Chondrocyte (in vitro differentiated cells): ENCODE measurements at regions not wholly inside any gene's neighbourhood (a gene's known extent, or its start where the extent isn't known, plus 50 kb on each side); places are given as distances from the start of the nearest gene placed in this dataset.
A peak's percentile ranks its signal among the peaks of the same experiment; 100 is the strongest.

ENCODE experiments used
- DNase-seq: peaks from one replicate; pipeline ENCODE4 v3.0.0; 2021; ENCODE audit warnings: mixed read lengths, low spot score
- H3K27ac Mint-ChIP-seq: one replicate; pipeline ENCODE4 v1.8.0; 2021; ENCODE audit warnings: mild to moderate bottlenecking, moderate library complexity, mixed read lengths; ENCODE audit not compliant: unreplicated experiment
- H3K27me3 Mint-ChIP-seq: 2 replicates; pipeline ENCODE4 v1.8.0; 2021; ENCODE audit warnings: low read depth, mixed read lengths
- H3K36me3 Mint-ChIP-seq: 2 replicates; pipeline ENCODE4 v1.8.0; 2021; ENCODE audit warnings: low read depth, mixed read lengths
- H3K4me1 Mint-ChIP-seq: 2 replicates; pipeline ENCODE4 v1.8.0; 2021; ENCODE audit warnings: low read depth, mild to moderate bottlenecking, mixed read lengths
- H3K4me3 Mint-ChIP-seq: one replicate; pipeline ENCODE4 v1.8.0; 2021; ENCODE audit warnings: mild to moderate bottlenecking, moderate library complexity, mixed read lengths; ENCODE audit not compliant: unreplicated experiment
- H3K9me3 Mint-ChIP-seq: 2 replicates; pipeline ENCODE4 v1.8.0; 2021; ENCODE audit warnings: low read depth, mixed read lengths
- TF ChIP-seq, protein P1 (sequence below): fragments of 200-600 bp; sonication (generic); IDR thresholded peaks from 2 replicates; pipeline ENCODE4 v1.5.0; 2021; ENCODE audit warnings: antibody characterized with exemption, mild to moderate bottlenecking, moderate library complexity

GRCh38 chr1:79561521-79561978, 555.0 kb upstream of the ADGRL4 start:
- no peak for DNase-seq
- no peak overlapping the region for H3K4me3 Mint-ChIP-seq
- peaks cover 1% of the 10 kb centered on the region for H3K36me3 Mint-ChIP-seq

GRCh38 chr1:79556189-79556588, 549.7 kb upstream of the ADGRL4 start:
- H3K27me3 Mint-ChIP-seq, result no peaks in the 10 kb centered on the region
- TF ChIP-seq, protein P1, sequence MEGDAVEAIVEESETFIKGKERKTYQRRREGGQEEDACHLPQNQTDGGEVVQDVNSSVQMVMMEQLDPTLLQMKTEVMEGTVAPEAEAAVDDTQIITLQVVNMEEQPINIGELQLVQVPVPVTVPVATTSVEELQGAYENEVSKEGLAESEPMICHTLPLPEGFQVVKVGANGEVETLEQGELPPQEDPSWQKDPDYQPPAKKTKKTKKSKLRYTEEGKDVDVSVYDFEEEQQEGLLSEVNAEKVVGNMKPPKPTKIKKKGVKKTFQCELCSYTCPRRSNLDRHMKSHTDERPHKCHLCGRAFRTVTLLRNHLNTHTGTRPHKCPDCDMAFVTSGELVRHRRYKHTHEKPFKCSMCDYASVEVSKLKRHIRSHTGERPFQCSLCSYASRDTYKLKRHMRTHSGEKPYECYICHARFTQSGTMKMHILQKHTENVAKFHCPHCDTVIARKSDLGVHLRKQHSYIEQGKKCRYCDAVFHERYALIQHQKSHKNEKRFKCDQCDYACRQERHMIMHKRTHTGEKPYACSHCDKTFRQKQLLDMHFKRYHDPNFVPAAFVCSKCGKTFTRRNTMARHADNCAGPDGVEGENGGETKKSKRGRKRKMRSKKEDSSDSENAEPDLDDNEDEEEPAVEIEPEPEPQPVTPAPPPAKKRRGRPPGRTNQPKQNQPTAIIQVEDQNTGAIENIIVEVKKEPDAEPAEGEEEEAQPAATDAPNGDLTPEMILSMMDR, result peak; percentile 47
- no peak for DNase-seq
- H3K9me3 Mint-ChIP-seq, result peaks cover 9% of the 10 kb centered on the region
- H3K36me3 Mint-ChIP-seq, result no peaks in the 10 kb centered on the region
- H3K27ac Mint-ChIP-seq, result no peak overlapping the region
- H3K4me3 Mint-ChIP-seq, result no peak overlapping the region
- H3K4me1 Mint-ChIP-seq, result no peaks in the 10 kb centered on the region

More at GRCh38 chr1:79561521-79561978, 555.0 kb upstream of the ADGRL4 start:
- TF ChIP-seq, protein P1, result no peak
- no peak overlapping the region for H3K27ac Mint-ChIP-seq
- H3K9me3 Mint-ChIP-seq, result peaks cover 9% of the 10 kb centered on the region
- H3K27me3 Mint-ChIP-seq, result no peaks in the 10 kb centered on the region
- no peaks in the 10 kb centered on the region for H3K4me1 Mint-ChIP-seq

DNA sequence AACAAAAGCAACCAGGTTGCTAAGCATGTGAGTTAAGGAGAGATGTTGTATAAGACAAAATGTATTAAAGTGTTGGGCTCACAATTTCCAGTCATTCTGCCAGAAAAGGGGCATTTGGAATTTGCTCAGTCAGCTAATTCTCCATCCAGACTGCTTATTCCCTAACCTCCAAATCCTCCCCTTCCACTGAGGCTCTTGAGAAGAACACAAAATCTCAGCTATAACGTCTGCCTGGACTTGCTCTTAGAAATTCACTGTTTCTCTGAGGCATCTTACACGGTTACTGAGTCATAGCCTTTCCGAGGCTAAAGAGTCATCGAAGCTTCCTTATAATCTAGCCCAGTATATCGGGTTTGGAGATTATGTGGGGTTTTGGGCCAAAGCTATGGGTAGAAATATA, 548.2 kb upstream of the ADGRL4 start:
- no peaks in the 10 kb centered on the region for H3K36me3 Mint-ChIP-seq
- no peak overlapping the region for H3K27ac Mint-ChIP-seq
- no peaks in the 10 kb centered on the region for H3K4me1 Mint-ChIP-seq
- peaks cover 3% of the 10 kb centered on the region for H3K9me3 Mint-ChIP-seq
- TF ChIP-seq, protein P1, result no peak
- H3K4me3 Mint-ChIP-seq, result no peak overlapping the region
- no peak for DNase-seq
- no peaks in the 10 kb centered on the region for H3K27me3 Mint-ChIP-seq

DNA sequence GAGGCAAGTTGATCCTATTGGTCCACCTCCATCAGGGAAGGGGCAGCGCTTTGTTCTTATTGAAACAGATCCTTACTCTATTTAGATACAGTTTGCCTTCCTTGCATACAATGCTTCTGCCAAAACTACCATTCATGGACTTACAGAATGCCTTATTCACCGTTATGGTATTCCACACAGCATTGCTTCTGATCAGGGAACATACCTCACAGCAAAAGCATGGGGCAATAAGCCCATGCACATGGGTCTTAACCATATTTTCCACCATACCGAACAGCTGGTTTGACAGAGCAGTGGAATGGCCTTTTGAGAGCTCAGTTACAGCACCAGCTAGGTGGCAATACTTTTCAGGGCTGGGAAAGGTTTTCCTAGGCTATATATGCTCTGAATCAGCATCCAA, 544.8 kb upstream of the ADGRL4 start:
- Mint-ChIP-seq H3K27me3 (no peaks in the 10 kb centered on the region), H3K9me3 (no peaks in the 10 kb centered on the region), H3K36me3 (no peaks in the 10 kb centered on the region), H3K4me3 (no peak overlapping the region), H3K27ac (no peak overlapping the region), H3K4me1 (no peaks in the 10 kb centered on the region)
- TF ChIP-seq, protein P1, result no peak
- DNase-seq, result no peak

DNA sequence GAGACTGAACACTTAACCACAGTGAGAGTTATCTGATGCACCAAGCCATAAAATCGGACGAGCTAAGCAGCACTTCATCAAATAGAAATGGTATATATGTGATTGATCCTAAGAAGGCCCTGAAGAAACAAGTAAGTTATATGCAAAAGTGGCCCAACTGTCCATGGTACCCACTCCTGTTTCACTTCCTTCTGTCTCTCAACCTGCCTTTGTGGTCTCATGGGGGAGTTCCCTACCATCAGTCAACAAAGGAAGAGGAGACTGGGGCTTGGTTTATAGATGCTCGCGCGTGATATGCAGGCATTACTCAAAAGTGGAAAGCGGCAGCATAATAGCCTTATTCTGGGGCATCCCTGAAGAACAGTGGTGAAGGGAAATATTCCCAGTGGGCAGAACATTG, 543.9 kb upstream of the ADGRL4 start:
- Mint-ChIP-seq H3K36me3 (no peaks in the 10 kb centered on the region), H3K9me3 (no peaks in the 10 kb centered on the region), H3K4me3 (no peak overlapping the region), H3K27ac (no peak overlapping the region), H3K4me1 (no peaks in the 10 kb centered on the region), H3K27me3 (no peaks in the 10 kb centered on the region)
- no peak for DNase-seq
- TF ChIP-seq, protein P1, result no peak
